BE2C (cell line): ENCODE measurements at regions not wholly inside any gene's neighbourhood (a gene's known extent, or its start where the extent isn't known, plus 50 kb on each side); places are given as distances from the start of the nearest gene placed in this dataset.

Source experiments
- DNase-seq: peaks from one replicate; pipeline ENCODE4 v3.0.0-alpha.2; 2020
- H3K27me3 ChIP-seq: fragments of 250-450 bp; sonication (Bioruptor Pico); 2 replicates; pipeline ENCODE4 v1.5.1; 2020; ENCODE audit warnings: mild to moderate bottlenecking
- H3K36me3 ChIP-seq: fragments of 250-450 bp; sonication (Bioruptor Pico); 2 replicates; pipeline ENCODE4 v1.5.1; 2020; ENCODE audit warnings: mild to moderate bottlenecking
- H3K4me1 ChIP-seq: fragments of 250-450 bp; sonication (Bioruptor Pico); 2 replicates; pipeline ENCODE4 v1.5.1; 2020
- H3K4me3 ChIP-seq: 2 replicates; pipeline ENCODE4 v1.5.1; 2011; ENCODE audit warnings: low read depth, low read length
- H3K9me3 ChIP-seq: fragments of 250-450 bp; sonication (Bioruptor Pico); 2 replicates; pipeline ENCODE4 v1.5.1; 2020
- TF ChIP-seq, protein P1 (sequence below): IDR thresholded peaks from 2 replicates; pipeline ENCODE4 v1.5.1; 2012; ENCODE audit warnings: mild to moderate bottlenecking, low read depth, low read length

DNA sequence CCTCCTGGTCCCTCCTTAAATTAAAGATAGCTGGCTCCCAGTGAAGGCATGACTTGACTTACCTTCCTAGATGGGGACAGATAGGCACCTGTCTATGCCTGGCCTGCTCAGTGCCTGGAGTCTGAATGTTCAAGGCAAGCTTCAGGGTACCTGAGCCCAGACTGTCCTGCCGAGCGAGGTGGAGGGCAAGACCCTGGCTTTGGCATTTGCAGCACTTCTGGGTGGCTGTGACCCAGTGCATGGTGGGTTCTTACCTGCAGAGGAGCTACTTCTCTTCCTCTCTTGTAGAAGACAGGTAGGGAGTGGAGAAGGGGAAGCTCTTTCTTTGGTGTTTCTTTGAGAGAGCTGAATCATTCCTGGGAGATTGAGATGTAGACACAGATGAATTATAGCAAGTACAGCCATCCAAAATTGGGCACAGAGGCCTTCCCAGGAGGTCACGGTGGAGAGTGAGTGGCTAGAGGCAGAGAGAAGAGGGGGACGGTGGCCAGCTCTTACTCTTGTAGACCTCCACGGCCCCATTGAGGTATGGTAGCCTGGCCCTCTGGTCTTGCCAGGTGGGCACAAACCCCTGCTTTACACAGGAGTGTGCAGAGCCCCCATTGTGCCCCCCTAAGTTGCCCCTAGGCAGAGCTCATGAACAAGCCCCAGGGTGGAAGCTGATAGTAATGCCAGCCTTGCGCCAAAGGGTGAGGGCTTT is 402.5 kb upstream of the TPM1 start:
- H3K27me3 ChIP-seq, result no peaks in the 10 kb centered on the region
- H3K4me3 ChIP-seq, result no peak overlapping the region
- no peak for DNase-seq
- H3K9me3 ChIP-seq, result no peaks in the 10 kb centered on the region
- H3K4me1 ChIP-seq, result peaks cover 19% of the 10 kb centered on the region
- TF ChIP-seq, protein P1, sequence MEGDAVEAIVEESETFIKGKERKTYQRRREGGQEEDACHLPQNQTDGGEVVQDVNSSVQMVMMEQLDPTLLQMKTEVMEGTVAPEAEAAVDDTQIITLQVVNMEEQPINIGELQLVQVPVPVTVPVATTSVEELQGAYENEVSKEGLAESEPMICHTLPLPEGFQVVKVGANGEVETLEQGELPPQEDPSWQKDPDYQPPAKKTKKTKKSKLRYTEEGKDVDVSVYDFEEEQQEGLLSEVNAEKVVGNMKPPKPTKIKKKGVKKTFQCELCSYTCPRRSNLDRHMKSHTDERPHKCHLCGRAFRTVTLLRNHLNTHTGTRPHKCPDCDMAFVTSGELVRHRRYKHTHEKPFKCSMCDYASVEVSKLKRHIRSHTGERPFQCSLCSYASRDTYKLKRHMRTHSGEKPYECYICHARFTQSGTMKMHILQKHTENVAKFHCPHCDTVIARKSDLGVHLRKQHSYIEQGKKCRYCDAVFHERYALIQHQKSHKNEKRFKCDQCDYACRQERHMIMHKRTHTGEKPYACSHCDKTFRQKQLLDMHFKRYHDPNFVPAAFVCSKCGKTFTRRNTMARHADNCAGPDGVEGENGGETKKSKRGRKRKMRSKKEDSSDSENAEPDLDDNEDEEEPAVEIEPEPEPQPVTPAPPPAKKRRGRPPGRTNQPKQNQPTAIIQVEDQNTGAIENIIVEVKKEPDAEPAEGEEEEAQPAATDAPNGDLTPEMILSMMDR, result no peak
- no peaks in the 10 kb centered on the region for H3K36me3 ChIP-seq

DNA sequence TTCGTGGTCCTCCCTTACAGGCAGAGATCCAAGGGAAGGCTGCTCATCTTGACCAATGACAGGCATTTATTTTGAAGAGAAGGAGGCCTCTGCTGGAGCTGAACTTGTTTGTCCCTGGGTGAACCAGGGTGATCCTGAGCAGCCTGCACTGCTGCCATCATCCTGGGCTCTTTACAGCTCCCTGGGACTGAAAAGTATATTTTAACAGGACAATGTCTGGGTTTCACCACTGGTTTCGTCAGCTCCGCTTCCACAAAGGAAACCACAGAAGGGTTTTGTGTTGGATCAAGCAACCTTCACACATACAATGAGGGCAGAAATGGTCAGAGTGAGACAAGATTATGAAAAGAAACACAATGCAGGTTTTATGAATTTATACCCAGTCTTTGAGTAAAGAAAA is 400.7 kb upstream of the TPM1 start:
- H3K4me1 ChIP-seq, result peaks cover 11% of the 10 kb centered on the region
- no peak overlapping the region for H3K4me3 ChIP-seq
- TF ChIP-seq, protein P1, result no peak
- H3K9me3 ChIP-seq, result no peaks in the 10 kb centered on the region
- no peaks in the 10 kb centered on the region for H3K27me3 ChIP-seq
- no peaks in the 10 kb centered on the region for H3K36me3 ChIP-seq
- DNase-seq, result no peak

DNA sequence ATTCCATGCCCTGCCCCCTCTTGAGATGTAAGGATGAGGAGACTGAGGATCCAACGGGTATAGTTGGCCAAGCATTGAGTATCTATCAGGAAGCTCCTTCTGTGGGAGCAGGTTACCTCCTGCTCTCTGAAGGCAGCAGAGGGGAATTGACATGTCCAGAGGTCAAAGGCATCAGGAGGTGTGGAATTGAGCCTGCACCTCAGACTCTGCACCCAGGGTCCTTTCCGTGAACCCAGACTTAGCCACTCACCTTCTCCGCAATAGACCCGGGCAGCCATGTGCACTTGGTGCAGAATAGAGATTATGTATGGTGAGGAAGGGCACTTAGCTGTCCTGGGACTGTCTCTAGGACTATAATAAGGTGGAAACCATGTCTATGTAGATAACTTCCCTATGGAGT is 399.0 kb upstream of the TPM1 start:
- TF ChIP-seq, protein P1, result no peak
- H3K27me3 ChIP-seq, result no peaks in the 10 kb centered on the region
- H3K9me3 ChIP-seq, result no peaks in the 10 kb centered on the region
- H3K4me3 ChIP-seq, result no peak overlapping the region
- no peaks in the 10 kb centered on the region for H3K36me3 ChIP-seq
- H3K4me1 ChIP-seq, result peaks cover 9% of the 10 kb centered on the region; the same call in 1 of the 2 replicates
- no peak for DNase-seq

DNA sequence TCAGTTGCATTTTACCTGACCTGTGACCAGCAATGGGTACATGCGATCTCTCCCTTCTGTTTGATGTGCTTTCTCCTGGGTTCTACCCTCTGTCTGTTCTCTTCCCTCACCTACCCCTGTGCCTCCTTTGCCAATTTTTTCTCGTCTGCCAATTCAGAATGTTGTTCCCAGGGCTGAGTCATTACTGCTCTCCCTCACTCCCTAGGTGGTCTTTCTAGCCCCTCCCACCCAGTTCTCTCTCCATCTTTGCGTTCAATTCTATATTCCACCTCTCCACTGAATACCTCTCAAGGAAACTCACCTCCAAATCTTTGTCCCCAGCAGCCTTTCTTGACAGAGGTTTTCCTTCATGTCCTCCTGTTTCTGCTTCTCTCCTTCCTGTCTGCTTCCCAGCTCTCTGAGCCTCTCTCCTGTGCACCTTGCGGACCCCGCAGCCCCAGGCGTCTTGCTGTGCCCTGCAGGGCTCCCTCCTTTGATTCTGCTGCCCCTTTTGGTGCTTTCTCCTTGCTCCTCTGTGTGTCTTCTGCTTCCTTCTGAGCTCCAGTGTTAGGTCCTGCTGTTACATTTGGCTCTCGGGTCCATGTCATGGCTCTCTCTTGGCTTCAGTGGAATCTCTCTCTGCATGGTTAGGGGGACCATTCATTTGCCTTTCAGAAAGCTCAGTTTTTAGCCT is 398.2 kb upstream of the TPM1 start:
- peaks cover 9% of the 10 kb centered on the region; the same call in 1 of the 2 replicates for H3K4me1 ChIP-seq
- no peaks in the 10 kb centered on the region for H3K27me3 ChIP-seq
- DNase-seq, result no peak
- no peaks in the 10 kb centered on the region for H3K36me3 ChIP-seq
- H3K4me3 ChIP-seq, result no peak overlapping the region
- TF ChIP-seq, protein P1, result no peak
- no peaks in the 10 kb centered on the region for H3K9me3 ChIP-seq

DNA sequence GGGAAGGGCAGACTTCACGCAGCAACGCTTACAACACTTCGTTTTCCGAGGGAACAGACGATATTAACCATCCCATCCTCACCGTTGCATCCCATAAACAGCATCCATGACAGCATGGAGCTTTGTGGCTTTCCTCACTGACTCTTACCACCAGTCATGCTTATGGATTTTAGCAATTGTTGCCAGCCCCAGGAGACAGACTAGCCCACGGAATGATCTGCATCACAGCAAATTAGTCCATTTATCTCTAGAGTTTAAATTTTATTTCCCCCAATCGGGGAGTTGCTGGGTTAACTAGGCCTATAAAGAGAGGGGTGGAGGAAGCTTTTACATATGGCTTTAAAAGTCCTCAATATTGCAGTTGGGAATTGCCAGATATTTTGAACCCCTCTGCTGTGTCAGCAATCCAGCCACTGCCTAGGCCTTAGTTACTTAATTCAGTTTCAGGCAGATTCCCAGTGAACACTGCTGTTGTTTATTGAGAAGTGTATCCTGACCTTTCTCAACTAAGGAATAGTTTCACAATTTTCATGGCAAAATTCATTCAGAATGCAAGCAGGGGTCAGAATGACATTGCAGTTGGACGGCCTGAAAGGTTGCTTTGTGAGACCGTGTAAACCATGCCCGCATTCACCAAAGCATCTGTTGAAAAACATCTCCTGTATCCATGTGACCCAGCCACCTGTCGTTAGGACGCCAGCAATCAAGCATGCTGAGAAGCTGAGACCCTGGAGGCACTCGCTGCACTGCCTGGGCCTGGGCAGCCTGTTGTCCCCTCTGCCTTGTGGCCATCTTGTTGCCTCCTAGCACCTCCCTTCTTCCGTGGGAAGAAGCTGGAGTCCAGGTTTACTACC is 397.4 kb upstream of the TPM1 start:
- Histone ChIP-seq H3K9me3 (no peaks in the 10 kb centered on the region), H3K27me3 (no peaks in the 10 kb centered on the region), H3K4me3 (no peak overlapping the region), H3K4me1 (peaks cover 9% of the 10 kb centered on the region; the same call in 1 of the 2 replicates), H3K36me3 (no peaks in the 10 kb centered on the region)
- no peak for DNase-seq
- TF ChIP-seq, protein P1, result no peak
